H1 (cell line): ENCODE measurements at regions not wholly inside any gene's neighbourhood (a gene's known extent, or its start where the extent isn't known, plus 50 kb on each side); places are given as distances from the start of the nearest gene placed in this dataset.

Experiments
- CTCF ChIA-PET: fragments of 300-600 bp; sonication (Branson Sonifier 250); formaldehyde crosslinking; loops from one replicate; lab custom pipeline; 2021; ENCODE audit not compliant: partially characterized antibody; lab: Charles Lee
- POLR2A ChIA-PET: fragments of 300-600 bp; sonication (Branson Sonifier 250); formaldehyde crosslinking; loops from one replicate; lab custom pipeline; 2021; ENCODE audit warnings: inconsistent platforms; ENCODE audit not compliant: partially characterized antibody; lab: Charles Lee
- DNase-seq, 2 experiments: peaks; one replicate each; pipeline versions ENCODE4 v3.0.0 to v3.0.0-alpha.2; 2010 to 2022; ENCODE audit warnings: low spot score in 2 of 2, low read depth in 1 of 2, mixed read lengths in 1 of 2
- FAIRE-seq: peaks from 2 replicates; lab custom pipeline; 2011; peaks lifted over from hg19 to GRCh38; lab: Jason Lieb, UNC
- H2AFZ ChIP-seq: 2 replicates; pipeline ENCODE4 v1.8.1; 2012; ENCODE audit warnings: low read length, inconsistent platforms
- H2AK5ac ChIP-seq: 2 replicates; pipeline ENCODE4 v1.6.1; 2013; ENCODE audit warnings: low read depth, low read length
- H2BK120ac ChIP-seq: replicated peaks from 2 replicates; pipeline ENCODE3; 2013; ENCODE audit warnings: low read depth, low read length, inconsistent platforms
- H2BK12ac ChIP-seq: 2 replicates; pipeline ENCODE4 v1.6.1; 2013; ENCODE audit warnings: low read depth, low read length
- H2BK15ac ChIP-seq: 2 replicates; pipeline ENCODE4 v1.6.1; 2013; ENCODE audit warnings: low read length
- H2BK20ac ChIP-seq: 2 replicates; pipeline ENCODE4 v1.6.1; 2013; ENCODE audit warnings: low read length
- H2BK5ac ChIP-seq: 2 replicates; pipeline ENCODE4 v1.6.1; 2013; ENCODE audit warnings: low read depth, low read length
- H3K14ac ChIP-seq: 2 replicates; pipeline ENCODE4 v1.6.1; 2013; ENCODE audit warnings: inconsistent platforms; ENCODE audit not compliant: insufficient read length
- H3K18ac ChIP-seq: 2 replicates; pipeline ENCODE4 v1.6.1; 2013; ENCODE audit warnings: low read length; ENCODE audit errors: extremely low read depth
- H3K23ac ChIP-seq: 2 replicates; pipeline ENCODE4 v1.6.1; 2013; ENCODE audit warnings: inconsistent platforms; ENCODE audit not compliant: insufficient read length
- H3K23me2 ChIP-seq: 2 replicates; pipeline ENCODE4 v1.6.1; 2013; ENCODE audit warnings: low read depth, low read length
- H3K27ac ChIP-seq: 2 replicates; pipeline ENCODE4 v1.6.1; 2011; ENCODE audit warnings: low read depth, low read length, inconsistent platforms
- H3K27me3 ChIP-seq, 4 experiments: replicated peaks in 1 of 4; 1 replicate in 1 of 4; 2 replicates in 3 of 4; pipeline versions ENCODE4 v1.6.1 to v1.8.1; 2011 to 2013; ENCODE audit warnings: low read length in 3 of 4, mild to moderate bottlenecking in 3 of 4, inconsistent platforms in 2 of 4, mixed read lengths in 2 of 4, moderate library complexity in 1 of 4; ENCODE audit not compliant: control insufficient read depth in 3 of 4, insufficient read depth in 3 of 4; ENCODE audit errors: extremely low read depth in 1 of 4
- H3K36me3 ChIP-seq, 4 experiments: 2 replicates each; pipeline versions ENCODE4 v1.6.1 to v1.8.1; 2011 to 2013; ENCODE audit warnings: mild to moderate bottlenecking in 4 of 4, low read length in 3 of 4, moderate library complexity in 2 of 4, control low read depth in 1 of 4, inconsistent platforms in 1 of 4; ENCODE audit not compliant: insufficient read depth in 4 of 4, control insufficient read depth in 2 of 4
- H3K4ac ChIP-seq: replicated peaks from 2 replicates; pipeline ENCODE3; 2013; ENCODE audit warnings: low read length, low read depth, mixed read lengths, inconsistent platforms; ENCODE audit not compliant: insufficient read length
- H3K4me1 ChIP-seq, 4 experiments: replicated peaks in 1 of 4; 1 replicate in 1 of 4; 2 replicates in 3 of 4; pipeline versions ENCODE4 v1.6.1 to v1.8.1; 2011 to 2013; ENCODE audit warnings: low read length in 3 of 4, inconsistent platforms in 2 of 4, mixed read lengths in 1 of 4; ENCODE audit not compliant: insufficient read depth in 4 of 4, control insufficient read depth in 3 of 4
- H3K4me2 ChIP-seq, 2 experiments: 2 replicates each; pipeline versions ENCODE4 v1.6.1 to v1.8.1; 2011 to 2013; ENCODE audit warnings: low read depth in 2 of 2, low read length in 2 of 2, control low read depth in 1 of 2, inconsistent platforms in 1 of 2, mild to moderate bottlenecking in 1 of 2; ENCODE audit not compliant: insufficient read depth in 1 of 2
- H3K4me3 ChIP-seq, 4 experiments: fragments of 200-600, 300-600 bp in 1 of 4; sonication (generic), shearing (Covaris generic), sonication (Bioruptor Twin) in 1 of 4; 2 replicates each; pipeline versions ENCODE4 v1.5.1 to v1.8.1; 2011 to 2016; ENCODE audit warnings: low read length in 4 of 4, low read depth in 3 of 4, control low read depth in 2 of 4, inconsistent platforms in 2 of 4, mild to moderate bottlenecking in 2 of 4, mixed read lengths in 1 of 4, moderate library complexity in 1 of 4; ENCODE audit not compliant: insufficient read depth in 2 of 4; ENCODE audit errors: extremely low read depth in 1 of 4
- H3K56ac ChIP-seq: replicated peaks from 2 replicates; pipeline ENCODE3; 2013; ENCODE audit warnings: low read depth, mild to moderate bottlenecking, mixed read lengths, low read length, inconsistent platforms; ENCODE audit not compliant: insufficient read length
- H3K79me1 ChIP-seq: 2 replicates; pipeline ENCODE4 v1.6.1; 2013; ENCODE audit warnings: low read depth, low read length, control low read depth
- H3K79me2 ChIP-seq, 2 experiments: 2 replicates each; pipeline versions ENCODE4 v1.6.1 to v1.8.1; 2012 to 2013; ENCODE audit warnings: low read length in 2 of 2, mild to moderate bottlenecking in 2 of 2, inconsistent platforms in 1 of 2; ENCODE audit not compliant: insufficient read depth in 2 of 2, control insufficient read depth in 1 of 2
- H3K9ac ChIP-seq, 4 experiments: replicated peaks in 1 of 4; 1 replicate in 1 of 4; 2 replicates in 3 of 4; pipeline versions ENCODE4 v1.6.1 to v1.8.1; 2011 to 2013; ENCODE audit warnings: low read depth in 3 of 4, low read length in 3 of 4, control low read depth in 2 of 4, mild to moderate bottlenecking in 2 of 4, moderate library complexity in 2 of 4, inconsistent platforms in 1 of 4; ENCODE audit errors: extremely low read depth in 1 of 4
- H3K9me3 ChIP-seq, 2 experiments: 2 replicates each; pipeline versions ENCODE4 v1.6.1 to v1.8.1; 2012 to 2013; ENCODE audit warnings: mild to moderate bottlenecking in 2 of 2, moderate library complexity in 2 of 2, control low read depth in 1 of 2, inconsistent platforms in 1 of 2, low read depth in 1 of 2, low read length in 1 of 2, mixed read lengths in 1 of 2; ENCODE audit not compliant: insufficient read depth in 2 of 2
- H4K20me1 ChIP-seq, 2 experiments: replicated peaks in 1 of 2; 2 replicates each; pipeline versions ENCODE3 to v1.8.1; 2011 to 2013; ENCODE audit warnings: inconsistent platforms in 2 of 2, low read length in 2 of 2, mild to moderate bottlenecking in 1 of 2; ENCODE audit not compliant: insufficient read depth in 2 of 2, control insufficient read depth in 1 of 2
- H4K5ac ChIP-seq: 2 replicates; pipeline ENCODE4 v1.6.1; 2013; ENCODE audit warnings: low read length, low read depth, mixed read lengths, inconsistent platforms; ENCODE audit not compliant: insufficient read length
- H4K8ac ChIP-seq: 2 replicates; pipeline ENCODE4 v1.8.0; 2013; ENCODE audit warnings: mild to moderate bottlenecking, moderate library complexity, low read length, inconsistent platforms; ENCODE audit not compliant: insufficient read depth; ENCODE audit errors: extremely low read depth
- H4K91ac ChIP-seq: replicated peaks from 2 replicates; pipeline ENCODE3; 2013; ENCODE audit warnings: low read length, mixed read lengths, inconsistent platforms; ENCODE audit not compliant: insufficient read length
- CTCF ChIP-seq, 3 experiments: IDR thresholded peaks; 1 replicate in 2 of 3; 2 replicates in 1 of 3; pipeline versions ENCODE4 v1.5.1 to v1.6.1; 2011; ENCODE audit warnings: low read length in 3 of 3, mild to moderate bottlenecking in 3 of 3, inconsistent platforms in 2 of 3, low read depth in 1 of 3, moderate library complexity in 1 of 3; ENCODE audit not compliant: insufficient read depth in 1 of 3; ENCODE audit errors: control extremely low read depth in 1 of 3
- JUN ChIP-seq: IDR thresholded peaks from 2 replicates; pipeline ENCODE4 v1.6.1; 2011; ENCODE audit warnings: low read depth, mild to moderate bottlenecking, improper control_type of control experiment, low read length
- POLR2A ChIP-seq, 2 experiments: IDR thresholded peaks; 1 replicate in 1 of 2; 2 replicates in 1 of 2; pipeline ENCODE4 v1.6.1; 2011; ENCODE audit warnings: low read depth in 2 of 2, low read length in 2 of 2, mild to moderate bottlenecking in 2 of 2; ENCODE audit errors: control extremely low read depth in 1 of 2
- RAD21 ChIP-seq, 2 experiments: IDR thresholded peaks in 1 of 2; conservative IDR thresholded peaks in 1 of 2; 2 replicates each; pipeline ENCODE4 v1.6.1; 2011; ENCODE audit warnings: low read depth in 2 of 2, low read length in 2 of 2, improper control_type of control experiment in 1 of 2, inconsistent platforms in 1 of 2, mild to moderate bottlenecking in 1 of 2, moderate library complexity in 1 of 2
- RFX5 ChIP-seq: IDR thresholded peaks from 2 replicates; pipeline ENCODE4 v1.6.1; 2011; ENCODE audit warnings: low read depth, low read length, improper control_type of control experiment, borderline replicate concordance
- WGBS, 2 experiments: shearing (Covaris generic) in 1 of 2; methylation state at CpG; one replicate each; pipeline versions ENCODE4 v1.1.6 to v1.1.7; 2013 to 2015; ENCODE audit warnings: low lambda C conversion rate in 2 of 2, mixed read lengths in 2 of 2, inconsistent platforms in 1 of 2, low coverage in 1 of 2, missing lambda C conversion rate in 1 of 2; ENCODE audit not compliant: insufficient replicate concordance in 2 of 2, insufficient coverage in 1 of 2, insufficient read length in 1 of 2; ENCODE audit errors: extremely low coverage in 1 of 2, missing lambda C conversion rate in 1 of 2; 5-methylcytosine and 5-hydroxymethylcytosine counted together
- TF ChIP-seq, protein P1 (sequence below): IDR thresholded peaks from 2 replicates; pipeline ENCODE4 v1.6.1; 2012; ENCODE audit warnings: inconsistent platforms
- TF ChIP-seq, protein P2 (sequence below): IDR thresholded peaks from 2 replicates; pipeline ENCODE4 v1.6.1; 2012; ENCODE audit warnings: inconsistent platforms

DNA sequence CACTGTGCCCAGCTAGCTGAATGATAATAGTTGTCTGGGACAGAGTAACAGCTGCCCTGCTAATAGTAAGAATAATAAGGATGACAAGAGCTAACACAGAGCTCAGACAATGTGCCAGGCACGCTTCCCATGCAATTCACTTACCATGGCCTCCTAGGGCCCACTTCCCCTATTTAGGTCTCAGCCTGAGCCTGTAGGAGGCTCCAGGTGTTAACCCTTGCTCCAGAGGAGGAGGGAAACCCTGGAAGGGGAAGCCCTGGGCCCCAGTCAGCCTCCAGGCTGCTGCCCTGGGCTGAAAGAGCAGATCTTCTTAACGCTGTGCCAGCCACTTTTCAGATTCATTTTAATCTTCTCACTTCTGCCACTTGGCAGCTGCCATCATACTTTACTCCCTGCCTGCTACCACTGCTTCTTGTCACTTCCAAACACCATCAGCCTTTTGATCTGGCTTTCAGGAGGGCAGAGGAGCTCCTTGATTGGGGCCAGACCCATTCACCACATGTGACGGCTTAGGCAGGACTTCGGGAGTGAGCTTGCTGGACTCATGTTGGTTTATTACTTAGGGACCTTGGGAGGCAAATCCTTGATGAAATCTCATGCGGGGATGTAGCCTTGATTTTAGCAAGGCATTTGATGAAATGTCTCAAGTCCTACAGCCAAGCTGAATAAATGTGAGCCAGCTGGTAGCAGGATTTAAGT lies 66.7 kb upstream of the PARP1 start:
- Histone ChIP-seq H3K18ac (peak overlapping the region; percentile 73), H2BK20ac (no peak overlapping the region), H2BK12ac (no peak overlapping the region; the same call in 1 of the 2 replicates), H4K5ac (no peak overlapping the region), H3K23ac (no peak overlapping the region), H3K4me2 (no peak overlapping the region), H3K4me1 (peaks cover 4 to 10% (median 8%) of the 10 kb centered on the region in 4 experiments; a peak in 4 of 7 replicates), H2BK15ac (no peak overlapping the region; the same call in 1 of the 2 replicates), H2AFZ (0 out of 2 replicates have a peak overlapping the region, but pooled peaks have one; percentile 14), H2BK120ac (no peak overlapping the region), H3K9ac (no peak overlapping the region), H3K79me2 (no peaks in the 10 kb centered on the region), H3K9me3 (no peaks in the 10 kb centered on the region), H3K36me3 (no peaks in the 10 kb centered on the region), H4K91ac (no peak overlapping the region), H3K27ac (no peak overlapping the region), H3K56ac (no peak overlapping the region), H3K4me3 (no peak overlapping the region), H3K23me2 (no peaks in the 10 kb centered on the region; the same call in 1 of the 2 replicates), H3K79me1 (no peaks in the 10 kb centered on the region), H3K4ac (no peak overlapping the region), H3K27me3 (peaks cover 0 to 4% (median 0%) of the 10 kb centered on the region in 4 experiments; a peak in 1 of 7 replicates), H2BK5ac (no peak overlapping the region), H4K8ac (no peak overlapping the region), H3K14ac (no peak overlapping the region), H2AK5ac (no peak overlapping the region), H4K20me1 (no peaks in the 10 kb centered on the region)
- DNase-seq (no peak), FAIRE-seq (peak; percentile 42)
- POLR2A ChIA-PET: interaction anchor here (1.4 to 1.5 kb wide), 2 partner anchors 14 to 21 kb away, joined by 3 to 5 read pairs; no protein-coding TSS in a partner anchor
- CTCF ChIA-PET: interaction anchor here (0.9 to 6.0 kb wide), 9 partner anchors 8 to 135 kb away, joined by 3 to 45 read pairs (median 3); partner anchors contain the start of gene PARP1
- TF ChIP-seq RAD21 (IDR thresholded peaks at IDR 0.05 in 1 of 2, conservative IDR thresholded peaks at IDR 0.05 in 1 of 2; ENCODE audit: low read depth in 2 of 2, low read length in 2 of 2): peak; percentile 29 to 33; a peak in 3 of 4 replicates
- TF ChIP-seq, protein P1, sequence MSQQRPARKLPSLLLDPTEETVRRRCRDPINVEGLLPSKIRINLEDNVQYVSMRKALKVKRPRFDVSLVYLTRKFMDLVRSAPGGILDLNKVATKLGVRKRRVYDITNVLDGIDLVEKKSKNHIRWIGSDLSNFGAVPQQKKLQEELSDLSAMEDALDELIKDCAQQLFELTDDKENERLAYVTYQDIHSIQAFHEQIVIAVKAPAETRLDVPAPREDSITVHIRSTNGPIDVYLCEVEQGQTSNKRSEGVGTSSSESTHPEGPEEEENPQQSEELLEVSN: peak; percentile 77
- TF ChIP-seq POLR2A (IDR thresholded peaks at IDR 0.05; ENCODE audit: control extremely low read depth in 1 of 2, low read depth in 2 of 2, low read length in 2 of 2): no peak
- TF ChIP-seq CTCF (IDR thresholded peaks at IDR 0.05; ENCODE audit: control extremely low read depth in 1 of 3, insufficient read depth in 1 of 3, low read depth in 1 of 3, low read length in 3 of 3): peak in 2 of 3 experiments; percentile 6 to 24; a peak in 2 of 4 replicates
- TF ChIP-seq RFX5: no peak
- TF ChIP-seq, protein P2, sequence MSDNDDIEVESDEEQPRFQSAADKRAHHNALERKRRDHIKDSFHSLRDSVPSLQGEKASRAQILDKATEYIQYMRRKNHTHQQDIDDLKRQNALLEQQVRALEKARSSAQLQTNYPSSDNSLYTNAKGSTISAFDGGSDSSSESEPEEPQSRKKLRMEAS: peak; percentile 67; the same call in 1 of the 2 replicates
- no peak for TF ChIP-seq JUN
- WGBS, 2 experiments: 75% methylated on average over 5 of the region's 5 CpGs; no CpG with 5 or more reads in 1 of the 2 experiments
